Hepatocyte (in vitro differentiated cells): ENCODE measurements at regions not wholly inside any gene's neighbourhood (a gene's known extent, or its start where the extent isn't known, plus 50 kb on each side); places are given as distances from the start of the nearest gene placed in this dataset.

ENCODE experiments used
- DNase-seq: peaks from one replicate; pipeline ENCODE4 v3.0.0-alpha.2; 2016; ENCODE audit warnings: low spot score
- H2AFZ ChIP-seq: fragments of 200-600 bp; sonication (generic); 2 replicates; pipeline ENCODE4 v1.6.0; 2016; ENCODE audit warnings: antibody characterized with exemption, mild to moderate bottlenecking
- H3K27ac ChIP-seq: fragments of 200-600 bp; sonication (generic); 2 replicates; pipeline ENCODE4 v1.5.1; 2016; ENCODE audit warnings: mild to moderate bottlenecking
- H3K27me3 ChIP-seq: fragments of 200-600 bp; sonication (generic); 2 replicates; pipeline ENCODE4 v1.6.1; 2016
- H3K36me3 ChIP-seq: fragments of 200-600 bp; sonication (generic); replicated peaks from 2 replicates; pipeline ENCODE4 v1.5.1; 2016; ENCODE audit warnings: low read depth; ENCODE audit not compliant: insufficient read depth
- H3K4me1 ChIP-seq: fragments of 200-600 bp; sonication (generic); 2 replicates; pipeline ENCODE4 v1.5.1; 2016; ENCODE audit warnings: mild to moderate bottlenecking, moderate library complexity; ENCODE audit not compliant: insufficient read depth
- H3K4me2 ChIP-seq: fragments of 200-600 bp; sonication (generic); 2 replicates; pipeline ENCODE4 v1.6.0; 2016
- H3K4me3 ChIP-seq: fragments of 200-600 bp; sonication (generic); 2 replicates; pipeline ENCODE4 v1.5.1; 2016; ENCODE audit warnings: mild to moderate bottlenecking
- H3K79me2 ChIP-seq: fragments of 200-600 bp; sonication (generic); 2 replicates; pipeline ENCODE4 v1.6.0; 2017; ENCODE audit warnings: mild to moderate bottlenecking
- H3K9me2 ChIP-seq: fragments of 200-600 bp; sonication (generic); replicated peaks from 2 replicates; pipeline ENCODE4 v1.6.0; 2017; ENCODE audit warnings: mild to moderate bottlenecking; ENCODE audit not compliant: insufficient read depth
- H3K9me3 ChIP-seq: fragments of 200-600 bp; sonication (generic); 2 replicates; pipeline ENCODE4 v1.5.1; 2016; ENCODE audit warnings: low read depth, mild to moderate bottlenecking
- H4K20me1 ChIP-seq: fragments of 200-600 bp; sonication (generic); 2 replicates; pipeline ENCODE4 v1.6.0; 2016; ENCODE audit warnings: mild to moderate bottlenecking; ENCODE audit not compliant: insufficient read depth, poor library complexity, severe bottlenecking
- CTCF ChIP-seq: fragments of 200-600 bp; sonication (generic); IDR thresholded peaks from 2 replicates; pipeline ENCODE4 v1.5.1; 2016; ENCODE audit warnings: antibody characterized with exemption, mild to moderate bottlenecking; ENCODE audit not compliant: poor library complexity
- EZH2 ChIP-seq: fragments of 200-600 bp; sonication (generic); IDR thresholded peaks from 2 replicates; pipeline ENCODE4 v1.6.1; 2016; ENCODE audit warnings: antibody characterized with exemption, mild to moderate bottlenecking, borderline replicate concordance
- EZH2phosphoT487 ChIP-seq: fragments of 200-600 bp; sonication (generic); IDR thresholded peaks from one replicate; pipeline ENCODE4 v1.6.1; 2018; ENCODE audit warnings: antibody characterized with exemption, mild to moderate bottlenecking, low read depth, moderate library complexity; ENCODE audit not compliant: unreplicated experiment, severe bottlenecking
- WGBS: methylation state at CpG from one replicate; pipeline ENCODE4 v1.1.6; 2016; ENCODE audit warnings: low lambda C conversion rate; ENCODE audit errors: missing lambda C conversion rate; 5-methylcytosine and 5-hydroxymethylcytosine counted together

GRCh38 chr3:124243177-124243859, 251.4 kb upstream of the ROPN1 start:
- Histone ChIP-seq H3K9me2 (no peaks in the 10 kb centered on the region), H4K20me1 (no peaks in the 10 kb centered on the region), H3K9me3 (no peaks in the 10 kb centered on the region), H2AFZ (no peak overlapping the region), H3K79me2 (no peaks in the 10 kb centered on the region), H3K27ac (no peak overlapping the region), H3K36me3 (no peaks in the 10 kb centered on the region), H3K27me3 (no peaks in the 10 kb centered on the region), H3K4me2 (no peak overlapping the region), H3K4me3 (no peak overlapping the region), H3K4me1 (no peaks in the 10 kb centered on the region)
- 89% methylated on average over 5 of the region's 5 CpGs for WGBS
- no peak for DNase-seq
- TF ChIP-seq EZH2 (no peak), EZH2phosphoT487 (no peak)

GRCh38 chr3:124246376-124246775, 254.5 kb upstream of the ROPN1 start:
- Histone ChIP-seq H3K4me1 (no peaks in the 10 kb centered on the region), H4K20me1 (no peaks in the 10 kb centered on the region), H2AFZ (no peak overlapping the region), H3K4me2 (no peak overlapping the region), H3K9me2 (no peaks in the 10 kb centered on the region), H3K79me2 (no peaks in the 10 kb centered on the region), H3K4me3 (no peak overlapping the region), H3K27me3 (no peaks in the 10 kb centered on the region), H3K36me3 (no peaks in the 10 kb centered on the region), H3K27ac (no peak overlapping the region), H3K9me3 (no peaks in the 10 kb centered on the region)
- TF ChIP-seq CTCF: no peak
- TF ChIP-seq EZH2: no peak
- no peak for TF ChIP-seq EZH2phosphoT487
- WGBS: 75% methylated on average over 1 of the region's 1 CpG
- DNase-seq: no peak

DNA sequence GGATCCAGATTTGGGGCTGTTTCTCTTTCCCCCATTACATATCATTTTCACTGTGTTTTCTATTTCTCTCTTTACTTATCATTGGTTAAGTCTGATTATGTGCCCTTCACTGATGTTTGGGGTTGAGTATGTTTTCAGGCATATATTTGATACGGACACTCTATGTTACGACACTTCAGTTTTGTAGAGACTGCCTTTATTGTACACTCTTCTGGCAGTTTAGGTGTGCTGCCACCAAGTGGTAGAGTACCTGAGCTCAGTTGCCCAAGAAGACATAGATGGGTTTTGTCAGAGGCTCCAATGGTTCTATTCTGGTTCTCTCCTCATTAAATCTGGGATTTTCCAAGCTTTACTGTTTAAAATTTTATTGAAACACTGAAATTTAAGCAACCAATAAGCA, 255.0 kb upstream of the ROPN1 start:
- no peaks in the 10 kb centered on the region for H3K4me1 ChIP-seq
- H3K9me3 ChIP-seq: no peaks in the 10 kb centered on the region
- H3K4me2 ChIP-seq: no peak overlapping the region
- no peak overlapping the region for H3K4me3 ChIP-seq
- H3K9me2 ChIP-seq: no peaks in the 10 kb centered on the region
- H3K79me2 ChIP-seq: no peaks in the 10 kb centered on the region
- H4K20me1 ChIP-seq: no peaks in the 10 kb centered on the region
- 91% methylated on average over 2 of the region's 2 CpGs for WGBS
- TF ChIP-seq EZH2 (no peak), EZH2phosphoT487 (no peak), CTCF (peak; percentile 45)
- no peak overlapping the region for H2AFZ ChIP-seq
- DNase-seq: peak; percentile 27
- no peaks in the 10 kb centered on the region for H3K36me3 ChIP-seq
- no peaks in the 10 kb centered on the region for H3K27me3 ChIP-seq
- H3K27ac ChIP-seq: no peak overlapping the region

DNA sequence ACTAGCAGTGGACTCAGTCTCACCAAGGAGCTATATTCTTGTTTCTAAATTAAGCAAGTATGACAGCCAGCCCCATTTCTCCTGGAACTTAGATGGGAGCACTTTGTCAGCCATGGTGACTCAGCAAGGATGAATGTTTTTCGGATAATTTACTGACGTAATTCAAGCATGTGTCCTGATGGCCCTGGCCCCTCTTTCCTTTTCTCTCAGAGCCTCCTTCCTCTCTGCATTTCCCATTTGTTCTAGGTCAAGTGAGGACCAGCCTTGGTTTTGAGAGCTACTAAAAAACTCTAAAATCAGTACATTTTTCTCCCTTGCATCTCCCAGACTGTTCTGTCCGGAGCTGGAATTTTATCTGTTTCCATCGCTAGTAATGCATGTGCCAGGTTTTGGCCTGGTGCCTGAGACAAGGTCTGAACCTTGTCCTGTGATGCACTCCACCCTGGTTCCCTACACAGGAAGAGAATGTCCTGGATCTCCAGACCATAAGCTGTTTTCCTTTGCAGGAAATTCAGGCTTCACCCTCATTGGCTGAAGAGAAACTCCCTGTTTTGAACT, 256.6 kb upstream of the ROPN1 start:
- WGBS: 41% methylated on average over 4 of the region's 4 CpGs
- TF ChIP-seq CTCF: no peak
- no peak for TF ChIP-seq EZH2phosphoT487
- TF ChIP-seq EZH2: no peak
- DNase-seq: peak; percentile 19
- Histone ChIP-seq H3K4me3 (no peak overlapping the region), H3K9me3 (no peaks in the 10 kb centered on the region), H3K27me3 (no peaks in the 10 kb centered on the region), H4K20me1 (no peaks in the 10 kb centered on the region), H3K9me2 (no peaks in the 10 kb centered on the region), H3K27ac (no peak overlapping the region), H2AFZ (no peak overlapping the region), H3K79me2 (no peaks in the 10 kb centered on the region), H3K4me1 (no peaks in the 10 kb centered on the region), H3K36me3 (no peaks in the 10 kb centered on the region), H3K4me2 (no peak overlapping the region)
